Myocyte (in vitro differentiated cells): ENCODE measurements at regions not wholly inside any gene's neighbourhood (a gene's known extent, or its start where the extent isn't known, plus 50 kb on each side); places are given as distances from the start of the nearest gene placed in this dataset.
"Not testable (repeated sequence)": the region's sequence is repeated elsewhere in the genome, so short reads cannot be mapped to it uniquely, and the experiment has no call there.

Experiments
- DNase-seq: peaks from one replicate; pipeline ENCODE4 v3.0.0-alpha.2; 2012; ENCODE audit warnings: low read depth

- no peak for DNase-seq
Measured at GRCh38 chr9:71368157-71368556, 246.7 kb upstream of the TRPM3 start.

- DNase-seq: no peak
Measured at GRCh38 chr9:71364186-71364955, 242.9 kb upstream of the TRPM3 start.

GRCh38 chr9:71363286-71363961, 242.0 kb upstream of the TRPM3 start:
- no peak for DNase-seq

GRCh38 chr9:71361357-71361756, 239.9 kb upstream of the TRPM3 start:
- no peak for DNase-seq

GRCh38 chr9:71357346-71357745, 235.9 kb upstream of the TRPM3 start:
- DNase-seq: no peak

- DNase-seq: no peak
Measured at GRCh38 chr9:71355884-71356283, 234.5 kb upstream of the TRPM3 start.

- DNase-seq: no peak
Measured at GRCh38 chr9:71353720-71354119, 232.3 kb upstream of the TRPM3 start.

GRCh38 chr9:71352837-71353236, 231.4 kb upstream of the TRPM3 start:
- no peak for DNase-seq

- no peak for DNase-seq
Measured at GRCh38 chr9:71349218-71349617, 227.8 kb upstream of the TRPM3 start.

- DNase-seq: no peak
Measured at GRCh38 chr9:71333321-71333720, 211.9 kb upstream of the TRPM3 start.

- no peak for DNase-seq
Measured at GRCh38 chr9:71331603-71332002, 210.2 kb upstream of the TRPM3 start.

GRCh38 chr9:71329873-71330272, 208.5 kb upstream of the TRPM3 start:
- no peak for DNase-seq

GRCh38 chr9:71326360-71326759, 204.9 kb upstream of the TRPM3 start:
- DNase-seq: no peak

- no peak for DNase-seq
Measured at GRCh38 chr9:71323357-71323756, 201.9 kb upstream of the TRPM3 start.

GRCh38 chr9:71322311-71322710, 200.9 kb upstream of the TRPM3 start:
- no peak for DNase-seq

- no peak for DNase-seq
Measured at GRCh38 chr9:71308454-71308853, 187.0 kb upstream of the TRPM3 start.

GRCh38 chr9:71306134-71306533, 184.7 kb upstream of the TRPM3 start:
- DNase-seq: no peak

- no peak for DNase-seq
Measured at GRCh38 chr9:71303351-71303750, 181.9 kb upstream of the TRPM3 start.

GRCh38 chr9:71302776-71303175, 181.4 kb upstream of the TRPM3 start:
- DNase-seq: no peak

GRCh38 chr9:71295928-71296327, 174.5 kb upstream of the TRPM3 start:
- no peak for DNase-seq

GRCh38 chr9:71286146-71286545, 164.7 kb upstream of the TRPM3 start:
- no peak for DNase-seq

- DNase-seq: peak; percentile 70
Measured at GRCh38 chr9:71285191-71285656, 163.8 kb upstream of the TRPM3 start.

- DNase-seq: not testable (repeated sequence)
Measured at GRCh38 chr9:71282116-71282515, 160.7 kb upstream of the TRPM3 start.
